GM12864 (cell line): ENCODE measurements at regions not wholly inside any gene's neighbourhood (a gene's known extent, or its start where the extent isn't known, plus 50 kb on each side); places are given as distances from the start of the nearest gene placed in this dataset.

Experiments
- DNase-seq: peaks from one replicate; pipeline ENCODE4 v3.0.0-alpha.2; 2011; ENCODE audit warnings: low read depth
- H3K4me3 ChIP-seq: 2 replicates; pipeline ENCODE4 v1.5.1; 2011; ENCODE audit warnings: mild to moderate bottlenecking, low read depth, low read length, control low read depth
- CTCF ChIP-seq: IDR thresholded peaks from 2 replicates; pipeline ENCODE4 v1.5.1; 2011; ENCODE audit warnings: low read depth, mild to moderate bottlenecking, moderate library complexity, low read length, control low read depth, inconsistent platforms; ENCODE audit errors: missing control alignments

DNA sequence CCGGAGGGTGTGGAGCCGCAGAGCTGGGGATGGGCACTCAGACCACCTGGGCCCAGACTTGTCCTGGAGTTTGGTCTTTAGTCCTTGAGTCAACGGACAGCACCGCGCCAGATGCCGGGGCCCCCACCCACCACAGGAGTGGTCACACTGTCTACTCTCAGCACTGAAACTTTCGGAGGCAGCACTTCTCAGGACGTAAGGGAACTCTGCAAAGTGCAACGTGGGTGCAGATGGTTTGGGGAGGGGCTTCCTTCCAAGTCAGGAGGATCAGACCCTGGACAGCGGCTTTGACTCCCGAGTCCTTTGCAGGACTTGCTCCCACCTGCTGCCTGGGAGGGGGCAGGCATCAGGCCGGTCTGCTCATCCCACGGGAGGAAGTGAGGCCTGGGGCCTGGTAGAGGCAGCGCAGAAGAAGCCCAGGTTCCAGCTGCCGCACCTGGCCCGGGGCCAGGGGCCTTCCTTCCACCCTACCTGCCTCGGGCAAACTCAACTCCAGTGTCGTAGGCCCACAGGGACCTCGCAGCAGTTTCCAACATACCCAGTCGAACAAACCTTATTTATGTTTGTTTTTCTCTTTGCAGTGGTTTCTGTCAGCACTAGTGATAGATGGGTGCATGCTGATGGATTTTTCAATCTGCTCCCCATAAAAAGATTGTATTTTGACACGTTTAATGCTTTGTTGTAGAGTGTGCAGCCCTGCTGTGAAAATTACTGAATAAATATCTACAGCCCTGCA lies 149.8 kb upstream of the PPP1R26 start:
- DNase-seq, result no peak
- TF ChIP-seq CTCF, result no peak
- no peak overlapping the region for H3K4me3 ChIP-seq

GRCh38 chr9:135330307-135330631 lies 149.3 kb upstream of the PPP1R26 start:
- no peak overlapping the region for H3K4me3 ChIP-seq
- no peak for DNase-seq
- TF ChIP-seq CTCF, result no peak

- H3K4me3 ChIP-seq, result no peak overlapping the region
- TF ChIP-seq CTCF, result no peak
- no peak for DNase-seq
Observed at GRCh38 chr9:135330685-135331590, 148.6 kb upstream of the PPP1R26 start.

GRCh38 chr9:135332516-135332915 lies 147.1 kb upstream of the PPP1R26 start:
- DNase-seq, result no peak
- no peak for TF ChIP-seq CTCF
- H3K4me3 ChIP-seq, result no peak overlapping the region

GRCh38 chr9:135332979-135333748 lies 146.4 kb upstream of the PPP1R26 start:
- no peak overlapping the region for H3K4me3 ChIP-seq
- no peak for TF ChIP-seq CTCF
- DNase-seq, result no peak

GRCh38 chr9:135334953-135335460 lies 144.6 kb upstream of the PPP1R26 start:
- no peak overlapping the region for H3K4me3 ChIP-seq
- no peak for TF ChIP-seq CTCF
- DNase-seq, result no peak
